A549 (cell line): ENCODE measurements at regions not wholly inside any gene's neighbourhood (a gene's known extent, or its start where the extent isn't known, plus 50 kb on each side); places are given as distances from the start of the nearest gene placed in this dataset.

Source experiments
- CEBPB ChIP-seq, 2 experiments: fragments of >200 bp in 1 of 2; sonication (Bioruptor Twin) in 1 of 2; formaldehyde crosslinking in 1 of 2; IDR thresholded peaks; 2 replicates each; pipeline ENCODE4 v1.6.1; 2012 to 2016
- EP300 ChIP-seq, 2 experiments: fragments of >200 bp; sonication (Bioruptor Twin); formaldehyde crosslinking; IDR thresholded peaks; 2 replicates in 1 of 2; 3 replicates in 1 of 2; pipeline ENCODE4 v1.6.1; 2016 to 2017
- MAZ ChIP-seq: fragments of 150-350 bp; IDR thresholded peaks from 2 replicates; pipeline ENCODE4 v1.6.1; 2014; ENCODE audit warnings: antibody characterized with exemption, low read depth, low read length, borderline replicate concordance
- POLR2A ChIP-seq: IDR thresholded peaks from 2 replicates; pipeline ENCODE4 v1.6.1; 2012; ENCODE audit warnings: mild to moderate bottlenecking, low read length
- RCOR1 ChIP-seq: fragments of 150-350 bp; IDR thresholded peaks from 2 replicates; pipeline ENCODE4 v1.6.1; 2014; ENCODE audit warnings: antibody characterized with exemption, low read length, low read depth
- TF ChIP-seq, protein P1 (sequence below): fragments of >200 bp; sonication (Bioruptor Twin); formaldehyde crosslinking; IDR thresholded peaks from 3 replicates; pipeline ENCODE4 v1.5.1; 2016
- TF ChIP-seq, protein P2 (sequence below): fragments of 450-650 bp; IDR thresholded peaks from 2 replicates; pipeline ENCODE4 v1.6.1; 2014; ENCODE audit warnings: antibody characterized with exemption
- TF ChIP-seq, protein P3 (sequence below): fragments of 250-450 bp; sonication (Bioruptor Pico); IDR thresholded peaks from 2 replicates; pipeline ENCODE4 v1.5.0; 2020; ENCODE audit warnings: low read depth, mild to moderate bottlenecking, moderate library complexity

DNA sequence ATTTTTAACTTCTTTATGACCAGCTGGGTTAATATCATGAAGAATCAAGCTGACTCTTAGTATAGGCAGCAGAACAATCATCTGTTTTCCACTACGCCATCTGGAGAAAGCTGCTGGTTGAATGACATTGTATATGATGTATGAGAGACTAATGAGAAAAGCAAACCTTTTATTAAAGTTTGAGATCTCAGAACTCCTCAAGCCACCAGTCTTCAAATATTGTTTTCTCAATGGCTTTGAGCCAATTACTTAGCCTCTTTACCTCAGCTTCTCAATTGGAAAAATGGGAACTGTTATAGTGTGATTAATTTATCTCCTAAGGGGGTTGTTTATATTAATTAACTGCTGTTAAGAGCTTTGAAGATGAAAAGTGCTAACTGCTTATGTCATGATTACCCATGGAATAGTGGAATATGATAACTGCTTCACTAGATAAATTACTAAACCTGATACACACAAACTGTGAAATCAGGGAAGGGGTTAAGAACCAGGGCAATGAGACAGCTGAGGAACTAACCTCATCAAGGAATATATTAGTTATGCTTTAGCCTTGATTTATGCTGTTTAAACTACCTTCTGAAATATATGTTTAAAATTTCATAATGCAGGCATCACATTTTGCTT, 330.1 kb downstream of the SOX2 start:
- TF ChIP-seq, protein P1, sequence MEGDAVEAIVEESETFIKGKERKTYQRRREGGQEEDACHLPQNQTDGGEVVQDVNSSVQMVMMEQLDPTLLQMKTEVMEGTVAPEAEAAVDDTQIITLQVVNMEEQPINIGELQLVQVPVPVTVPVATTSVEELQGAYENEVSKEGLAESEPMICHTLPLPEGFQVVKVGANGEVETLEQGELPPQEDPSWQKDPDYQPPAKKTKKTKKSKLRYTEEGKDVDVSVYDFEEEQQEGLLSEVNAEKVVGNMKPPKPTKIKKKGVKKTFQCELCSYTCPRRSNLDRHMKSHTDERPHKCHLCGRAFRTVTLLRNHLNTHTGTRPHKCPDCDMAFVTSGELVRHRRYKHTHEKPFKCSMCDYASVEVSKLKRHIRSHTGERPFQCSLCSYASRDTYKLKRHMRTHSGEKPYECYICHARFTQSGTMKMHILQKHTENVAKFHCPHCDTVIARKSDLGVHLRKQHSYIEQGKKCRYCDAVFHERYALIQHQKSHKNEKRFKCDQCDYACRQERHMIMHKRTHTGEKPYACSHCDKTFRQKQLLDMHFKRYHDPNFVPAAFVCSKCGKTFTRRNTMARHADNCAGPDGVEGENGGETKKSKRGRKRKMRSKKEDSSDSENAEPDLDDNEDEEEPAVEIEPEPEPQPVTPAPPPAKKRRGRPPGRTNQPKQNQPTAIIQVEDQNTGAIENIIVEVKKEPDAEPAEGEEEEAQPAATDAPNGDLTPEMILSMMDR = no peak
- no peak for TF ChIP-seq EP300 (IDR thresholded peaks at IDR 0.05)
- TF ChIP-seq, protein P2, sequence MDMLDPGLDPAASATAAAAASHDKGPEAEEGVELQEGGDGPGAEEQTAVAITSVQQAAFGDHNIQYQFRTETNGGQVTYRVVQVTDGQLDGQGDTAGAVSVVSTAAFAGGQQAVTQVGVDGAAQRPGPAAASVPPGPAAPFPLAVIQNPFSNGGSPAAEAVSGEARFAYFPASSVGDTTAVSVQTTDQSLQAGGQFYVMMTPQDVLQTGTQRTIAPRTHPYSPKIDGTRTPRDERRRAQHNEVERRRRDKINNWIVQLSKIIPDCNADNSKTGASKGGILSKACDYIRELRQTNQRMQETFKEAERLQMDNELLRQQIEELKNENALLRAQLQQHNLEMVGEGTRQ = no peak
- no peak for TF ChIP-seq CEBPB (IDR thresholded peaks at IDR 0.05)
- TF ChIP-seq, protein P3, sequence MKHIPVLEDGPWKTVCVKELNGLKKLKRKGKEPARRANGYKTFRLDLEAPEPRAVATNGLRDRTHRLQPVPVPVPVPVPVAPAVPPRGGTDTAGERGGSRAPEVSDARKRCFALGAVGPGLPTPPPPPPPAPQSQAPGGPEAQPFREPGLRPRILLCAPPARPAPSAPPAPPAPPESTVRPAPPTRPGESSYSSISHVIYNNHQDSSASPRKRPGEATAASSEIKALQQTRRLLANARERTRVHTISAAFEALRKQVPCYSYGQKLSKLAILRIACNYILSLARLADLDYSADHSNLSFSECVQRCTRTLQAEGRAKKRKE (CRISPR knock-in tag) = no peak
- no peak for TF ChIP-seq MAZ
- no peak for TF ChIP-seq POLR2A
- TF ChIP-seq RCOR1 = no peak
